ENCODE measurements at regions not wholly inside any gene's neighbourhood (a gene's known extent, or its start where the extent isn't known, plus 50 kb on each side); places are given as distances from the start of the nearest gene placed in this dataset.

GRCh38 chr9:80843028-80843427 lies 846.3 kb downstream of the TLE1 start:
- WGBS, result 92% methylated on average over 1 of the region's 1 CpG
- no peak overlapping the region for H3K14ac ChIP-seq (ENCODE audit: low read length in 2 of 2)
- no peak for DNase-seq

DNA sequence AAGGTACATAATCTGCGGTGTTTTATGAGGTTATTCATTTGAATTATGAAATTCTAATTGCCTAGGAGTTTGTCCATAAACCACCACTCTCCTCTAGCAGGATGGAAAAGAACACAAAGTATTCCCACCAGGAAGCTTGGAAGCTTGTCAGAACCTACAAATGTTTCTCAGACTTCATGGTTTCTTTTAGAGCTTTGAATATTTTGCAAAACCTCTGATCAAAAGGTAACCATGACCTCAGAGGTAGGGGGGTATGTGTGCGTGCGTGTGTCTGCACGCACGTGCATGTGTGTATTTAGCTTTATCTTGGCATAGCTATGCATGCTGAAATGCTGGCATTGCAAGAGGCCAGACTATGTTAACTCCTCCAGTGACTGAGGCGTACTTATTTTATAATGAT lies 847.0 kb downstream of the TLE1 start:
- H3K36me3 ChIP-seq (ENCODE audit: control insufficient read depth in 1 of 2, insufficient read depth in 2 of 2, low read depth in 1 of 2, low read length in 2 of 2), result no peaks in the 10 kb centered on the region
- no peak overlapping the region for H2AK5ac ChIP-seq (ENCODE audit: low read length, severe bottlenecking)
- H3K9me3 ChIP-seq (ENCODE audit: control insufficient read depth, low read length), result peaks cover 18% of the 10 kb centered on the region
- no peak overlapping the region for H2BK15ac ChIP-seq (ENCODE audit: low read depth, poor library complexity, severe bottlenecking)
- H3K27me3 ChIP-seq (ENCODE audit: control insufficient read depth in 1 of 2, insufficient read depth in 1 of 2, low read length in 2 of 2), result no peaks in the 10 kb centered on the region
- H3K4me3 ChIP-seq (ENCODE audit: insufficient read depth in 1 of 2, low read depth in 1 of 2, low read length in 2 of 2), result no peak overlapping the region
- no peak overlapping the region for H2BK12ac ChIP-seq (ENCODE audit: low read length in 2 of 2)
- H3K79me1 ChIP-seq (replicated peaks; ENCODE audit: low read length, poor library complexity, severe bottlenecking), result no peaks in the 10 kb centered on the region
- no peak overlapping the region for H3K27ac ChIP-seq (ENCODE audit: low read length, poor library complexity, severe bottlenecking)
- H3K18ac ChIP-seq (ENCODE audit: low read depth in 1 of 2, low read length in 2 of 2), result peak overlapping the region in 1 of 2 experiments; percentile 52
- no peak overlapping the region for H3K4me2 ChIP-seq (ENCODE audit: low read length, poor library complexity, severe bottlenecking)
- H3K4me1 ChIP-seq (ENCODE audit: control insufficient read depth, insufficient read depth, low read depth, low read length), result no peaks in the 10 kb centered on the region
- H2AFZ ChIP-seq (ENCODE audit: low read depth, low read length), result no peak overlapping the region
- no peak overlapping the region for H3K14ac ChIP-seq (ENCODE audit: low read length in 2 of 2)
- H2BK5ac ChIP-seq (ENCODE audit: low read depth, low read length, poor library complexity, severe bottlenecking), result no peak overlapping the region
- H2BK120ac ChIP-seq (ENCODE audit: low read depth, low read length), result no peak overlapping the region
- H3K23ac ChIP-seq (ENCODE audit: low read length in 2 of 2), result no peak overlapping the region
- DNase-seq, result no peak
- H4K8ac ChIP-seq (ENCODE audit: low read length), result no peak overlapping the region
- H3K9ac ChIP-seq (ENCODE audit: low read length), result no peak overlapping the region
- H3K4ac ChIP-seq (ENCODE audit: low read depth in 1 of 2, low read length in 2 of 2), result no peak overlapping the region
- WGBS, result 97% methylated on average over 5 of the region's 6 CpGs
- H4K91ac ChIP-seq (ENCODE audit: low read length), result no peak overlapping the region

More at GRCh38 chr9:80843028-80843427, 846.3 kb downstream of the TLE1 start:
- Histone ChIP-seq H3K9me3 (ENCODE audit: control insufficient read depth, low read length) (peaks cover 18% of the 10 kb centered on the region), H3K27ac (ENCODE audit: low read length, poor library complexity, severe bottlenecking) (no peak overlapping the region), H3K4me2 (ENCODE audit: low read length, poor library complexity, severe bottlenecking) (no peak overlapping the region), H3K4ac (ENCODE audit: low read depth in 1 of 2, low read length in 2 of 2) (no peak overlapping the region), H4K91ac (ENCODE audit: low read length) (no peak overlapping the region), H2BK120ac (ENCODE audit: low read depth, low read length) (no peak overlapping the region), H2AFZ (ENCODE audit: low read depth, low read length) (no peak overlapping the region), H3K36me3 (ENCODE audit: control insufficient read depth in 1 of 2, insufficient read depth in 2 of 2, low read depth in 1 of 2, low read length in 2 of 2) (no peaks in the 10 kb centered on the region), H2AK5ac (ENCODE audit: low read length, severe bottlenecking) (no peak overlapping the region), H3K27me3 (ENCODE audit: control insufficient read depth in 1 of 2, insufficient read depth in 1 of 2, low read length in 2 of 2) (no peaks in the 10 kb centered on the region), H3K4me1 (ENCODE audit: control insufficient read depth, insufficient read depth, low read depth, low read length) (no peaks in the 10 kb centered on the region), H2BK12ac (ENCODE audit: low read length in 2 of 2) (no peak overlapping the region), H3K4me3 (ENCODE audit: insufficient read depth in 1 of 2, low read depth in 1 of 2, low read length in 2 of 2) (no peak overlapping the region), H3K18ac (ENCODE audit: low read depth in 1 of 2, low read length in 2 of 2) (no peak overlapping the region), H4K8ac (ENCODE audit: low read length) (no peak overlapping the region), H3K79me1 (replicated peaks; ENCODE audit: low read length, poor library complexity, severe bottlenecking) (no peaks in the 10 kb centered on the region), H3K23ac (ENCODE audit: low read length in 2 of 2) (no peak overlapping the region), H2BK15ac (ENCODE audit: low read depth, poor library complexity, severe bottlenecking) (no peak overlapping the region), H2BK5ac (ENCODE audit: low read depth, low read length, poor library complexity, severe bottlenecking) (no peak overlapping the region), H3K9ac (ENCODE audit: low read length) (no peak overlapping the region)

DNA sequence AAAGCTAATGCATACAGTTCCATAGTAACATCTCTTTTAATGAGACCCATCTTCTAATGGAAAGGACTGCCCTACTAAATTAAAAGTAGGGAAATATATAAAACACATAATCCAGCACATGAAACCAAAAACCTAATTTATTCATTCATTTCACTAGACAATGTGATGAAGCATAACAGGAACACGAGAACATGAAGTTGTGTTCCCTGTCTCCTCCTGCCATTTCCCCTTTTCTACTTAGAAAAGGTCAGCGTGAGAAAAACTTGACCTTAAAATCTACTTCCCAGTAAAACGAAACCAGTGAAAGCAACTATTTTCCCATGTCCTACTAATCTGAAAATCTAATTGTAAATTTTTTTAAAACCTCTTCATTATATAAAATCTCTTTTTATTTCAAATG lies 847.5 kb downstream of the TLE1 start:
- DNase-seq, result no peak
- Histone ChIP-seq H3K4me3 (ENCODE audit: insufficient read depth in 1 of 2, low read depth in 1 of 2, low read length in 2 of 2) (no peak overlapping the region), H4K8ac (ENCODE audit: low read length) (no peak overlapping the region), H2BK120ac (ENCODE audit: low read depth, low read length) (no peak overlapping the region), H2BK5ac (ENCODE audit: low read depth, low read length, poor library complexity, severe bottlenecking) (no peak overlapping the region), H3K9ac (ENCODE audit: low read length) (no peak overlapping the region), H3K36me3 (ENCODE audit: control insufficient read depth in 1 of 2, insufficient read depth in 2 of 2, low read depth in 1 of 2, low read length in 2 of 2) (no peaks in the 10 kb centered on the region), H2BK12ac (ENCODE audit: low read length in 2 of 2) (no peak overlapping the region), H3K27me3 (ENCODE audit: control insufficient read depth in 1 of 2, insufficient read depth in 1 of 2, low read length in 2 of 2) (no peaks in the 10 kb centered on the region), H3K9me3 (ENCODE audit: control insufficient read depth, low read length) (peaks cover 18% of the 10 kb centered on the region), H4K91ac (ENCODE audit: low read length) (no peak overlapping the region), H3K14ac (ENCODE audit: low read length in 2 of 2) (no peak overlapping the region), H3K27ac (ENCODE audit: low read length, poor library complexity, severe bottlenecking) (no peak overlapping the region), H3K4ac (ENCODE audit: low read depth in 1 of 2, low read length in 2 of 2) (no peak overlapping the region), H2AK5ac (ENCODE audit: low read length, severe bottlenecking) (no peak overlapping the region), H3K4me1 (ENCODE audit: control insufficient read depth, insufficient read depth, low read depth, low read length) (no peaks in the 10 kb centered on the region), H3K4me2 (ENCODE audit: low read length, poor library complexity, severe bottlenecking) (no peak overlapping the region), H3K23ac (ENCODE audit: low read length in 2 of 2) (no peak overlapping the region), H2BK15ac (ENCODE audit: low read depth, poor library complexity, severe bottlenecking) (no peak overlapping the region), H3K79me1 (replicated peaks; ENCODE audit: low read length, poor library complexity, severe bottlenecking) (no peaks in the 10 kb centered on the region), H2AFZ (ENCODE audit: low read depth, low read length) (no peak overlapping the region), H3K18ac (ENCODE audit: low read depth in 1 of 2, low read length in 2 of 2) (no peak overlapping the region)
- 87% methylated on average over 2 of the region's 3 CpGs for WGBS

GRCh38 chr9:80839821-80840675 lies 849.3 kb downstream of the TLE1 start:
- Histone ChIP-seq H3K23ac (ENCODE audit: low read length in 2 of 2) (no peak overlapping the region), H2BK15ac (ENCODE audit: low read depth, poor library complexity, severe bottlenecking) (no peak overlapping the region), H3K9ac (ENCODE audit: low read length) (no peak overlapping the region), H3K27ac (ENCODE audit: low read length, poor library complexity, severe bottlenecking) (no peak overlapping the region), H3K4me3 (ENCODE audit: insufficient read depth in 1 of 2, low read depth in 1 of 2, low read length in 2 of 2) (no peak overlapping the region), H2BK120ac (ENCODE audit: low read depth, low read length) (no peak overlapping the region), H4K91ac (ENCODE audit: low read length) (no peak overlapping the region), H2BK5ac (ENCODE audit: low read depth, low read length, poor library complexity, severe bottlenecking) (no peak overlapping the region), H3K4ac (ENCODE audit: low read depth in 1 of 2, low read length in 2 of 2) (no peak overlapping the region), H2AK5ac (ENCODE audit: low read length, severe bottlenecking) (no peak overlapping the region), H3K79me1 (replicated peaks; ENCODE audit: low read length, poor library complexity, severe bottlenecking) (no peaks in the 10 kb centered on the region), H4K8ac (ENCODE audit: low read length) (no peak overlapping the region), H2BK12ac (ENCODE audit: low read length in 2 of 2) (no peak overlapping the region), H2AFZ (ENCODE audit: low read depth, low read length) (no peak overlapping the region), H3K4me1 (ENCODE audit: control insufficient read depth, insufficient read depth, low read depth, low read length) (no peaks in the 10 kb centered on the region), H3K18ac (ENCODE audit: low read depth in 1 of 2, low read length in 2 of 2) (no peak overlapping the region), H3K9me3 (ENCODE audit: control insufficient read depth, low read length) (peaks cover 14% of the 10 kb centered on the region), H3K4me2 (ENCODE audit: low read length, poor library complexity, severe bottlenecking) (no peak overlapping the region), H3K36me3 (ENCODE audit: control insufficient read depth in 1 of 2, insufficient read depth in 2 of 2, low read depth in 1 of 2, low read length in 2 of 2) (no peaks in the 10 kb centered on the region), H3K14ac (ENCODE audit: low read length in 2 of 2) (no peak overlapping the region), H3K27me3 (ENCODE audit: control insufficient read depth in 1 of 2, insufficient read depth in 1 of 2, low read length in 2 of 2) (no peaks in the 10 kb centered on the region)
- no peak for DNase-seq
- WGBS, result 99% methylated on average over 2 of the region's 6 CpGs

Data from mesenchymal stem cell (in vitro differentiated cells and primary cell).